ENCODE measurements at regions not wholly inside any gene's neighbourhood (a gene's known extent, or its start where the extent isn't known, plus 50 kb on each side); places are given as distances from the start of the nearest gene placed in this dataset.

- no peak for DNase-seq
- 89 to 92% methylated on average over 5 of the region's 5 CpGs for WGBS, 2 donors
- Histone ChIP-seq H3K36me3 (ENCODE audit: low read depth, missing control alignments) (no peaks in the 10 kb centered on the region), H3K9me3 (no peaks in the 10 kb centered on the region), H3K27me3 (no peaks in the 10 kb centered on the region), H3K27ac (no peak overlapping the region), H3K4me3 (no peak overlapping the region), H3K4me1 (no peaks in the 10 kb centered on the region)
- TF ChIP-seq POLR2A (IDR thresholded peaks at IDR 0.05): no peak
- intact Hi-C loops (cut with DNase I; ENCODE audit: low total_unique reads): no loop called here
Observed at GRCh38 chr2:5094192-5094591, 598.0 kb upstream of the SOX11 start.

DNA sequence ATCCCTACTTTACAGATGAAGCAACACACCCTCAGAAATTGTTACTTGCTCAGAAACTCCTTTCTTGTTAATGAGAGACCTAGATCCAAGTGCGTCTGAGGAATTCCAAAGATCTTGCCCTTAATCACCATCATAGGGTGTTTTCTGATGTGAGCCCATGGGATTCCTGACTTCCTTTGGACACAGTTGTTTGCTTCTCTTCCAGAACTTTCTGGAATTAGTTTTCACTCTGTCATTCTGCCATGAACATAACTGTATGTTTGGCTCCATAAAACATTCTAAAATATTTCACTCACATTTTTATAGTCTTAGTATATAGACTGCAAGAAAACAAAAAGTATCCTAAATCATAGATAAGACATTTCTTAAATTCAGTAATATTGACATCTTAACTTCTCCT lies 593.9 kb upstream of the SOX11 start:
- Histone ChIP-seq H3K4me3 (no peak overlapping the region), H3K4me1 (no peaks in the 10 kb centered on the region), H3K9me3 (no peaks in the 10 kb centered on the region), H3K27me3 (no peaks in the 10 kb centered on the region), H3K27ac (no peak overlapping the region), H3K36me3 (ENCODE audit: low read depth, missing control alignments) (no peaks in the 10 kb centered on the region)
- intact Hi-C loops (cut with DNase I; ENCODE audit: low total_unique reads): no loop called here
- WGBS, 2 donors: 75 to 85% methylated on average over 1 of the region's 1 CpG
- DNase-seq: no peak
- TF ChIP-seq POLR2A (IDR thresholded peaks at IDR 0.05): no peak
- TF ChIP-seq, protein P1, sequence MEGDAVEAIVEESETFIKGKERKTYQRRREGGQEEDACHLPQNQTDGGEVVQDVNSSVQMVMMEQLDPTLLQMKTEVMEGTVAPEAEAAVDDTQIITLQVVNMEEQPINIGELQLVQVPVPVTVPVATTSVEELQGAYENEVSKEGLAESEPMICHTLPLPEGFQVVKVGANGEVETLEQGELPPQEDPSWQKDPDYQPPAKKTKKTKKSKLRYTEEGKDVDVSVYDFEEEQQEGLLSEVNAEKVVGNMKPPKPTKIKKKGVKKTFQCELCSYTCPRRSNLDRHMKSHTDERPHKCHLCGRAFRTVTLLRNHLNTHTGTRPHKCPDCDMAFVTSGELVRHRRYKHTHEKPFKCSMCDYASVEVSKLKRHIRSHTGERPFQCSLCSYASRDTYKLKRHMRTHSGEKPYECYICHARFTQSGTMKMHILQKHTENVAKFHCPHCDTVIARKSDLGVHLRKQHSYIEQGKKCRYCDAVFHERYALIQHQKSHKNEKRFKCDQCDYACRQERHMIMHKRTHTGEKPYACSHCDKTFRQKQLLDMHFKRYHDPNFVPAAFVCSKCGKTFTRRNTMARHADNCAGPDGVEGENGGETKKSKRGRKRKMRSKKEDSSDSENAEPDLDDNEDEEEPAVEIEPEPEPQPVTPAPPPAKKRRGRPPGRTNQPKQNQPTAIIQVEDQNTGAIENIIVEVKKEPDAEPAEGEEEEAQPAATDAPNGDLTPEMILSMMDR (IDR thresholded peaks at IDR 0.05): no peak

- H3K4me3 ChIP-seq: no peak overlapping the region
- no peaks in the 10 kb centered on the region for H3K27me3 ChIP-seq
- H3K4me1 ChIP-seq: no peaks in the 10 kb centered on the region
- 94% methylated on average over 2 of the region's 2 CpGs for WGBS, 2 donors
- TF ChIP-seq, protein P1 (IDR thresholded peaks at IDR 0.05): no peak
- TF ChIP-seq POLR2A (IDR thresholded peaks at IDR 0.05): no peak
- DNase-seq: no peak
- H3K36me3 ChIP-seq (ENCODE audit: low read depth, missing control alignments): no peaks in the 10 kb centered on the region
- H3K27ac ChIP-seq: no peak overlapping the region
- intact Hi-C loops (cut with DNase I; ENCODE audit: low total_unique reads): no loop called here
- H3K9me3 ChIP-seq: no peaks in the 10 kb centered on the region
Observed at GRCh38 chr2:5102823-5103222, 589.4 kb upstream of the SOX11 start.

- no peaks in the 10 kb centered on the region for H3K36me3 ChIP-seq (ENCODE audit: low read depth, missing control alignments)
- intact Hi-C loops (cut with DNase I; ENCODE audit: low total_unique reads): no loop called here
- H3K27ac ChIP-seq: no peak overlapping the region
- H3K9me3 ChIP-seq: no peaks in the 10 kb centered on the region
- no peak for DNase-seq
- no peak overlapping the region for H3K4me3 ChIP-seq
- TF ChIP-seq POLR2A (IDR thresholded peaks at IDR 0.05): no peak
- TF ChIP-seq, protein P1 (IDR thresholded peaks at IDR 0.05): no peak
- H3K4me1 ChIP-seq: no peaks in the 10 kb centered on the region
- H3K27me3 ChIP-seq: no peaks in the 10 kb centered on the region
Observed at GRCh38 chr2:5111581-5111980, 580.6 kb upstream of the SOX11 start.

DNA sequence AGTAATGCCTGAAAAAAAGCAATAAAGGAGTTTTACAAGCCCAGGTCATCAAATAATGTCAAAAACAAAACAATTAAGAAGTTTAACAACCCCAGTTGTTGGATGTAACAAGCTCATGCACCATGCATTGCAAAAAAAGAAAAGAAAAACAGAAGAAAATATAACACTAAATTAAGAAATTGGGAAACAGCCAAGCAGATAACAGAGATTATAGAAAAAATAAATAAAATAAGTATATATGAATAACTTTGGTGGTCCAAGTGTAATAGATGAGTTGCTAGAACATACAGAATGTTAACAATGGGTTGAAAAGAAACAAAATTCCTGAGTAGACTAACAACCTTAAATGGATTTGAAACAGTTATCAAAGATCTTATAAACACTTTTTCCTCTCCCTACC lies 573.1 kb upstream of the SOX11 start:
- no peak for TF ChIP-seq POLR2A (IDR thresholded peaks at IDR 0.05)
- TF ChIP-seq, protein P1 (IDR thresholded peaks at IDR 0.05): no peak
- no peak for DNase-seq
- Histone ChIP-seq H3K36me3 (ENCODE audit: low read depth, missing control alignments) (no peaks in the 10 kb centered on the region), H3K27ac (no peak overlapping the region), H3K4me3 (no peak overlapping the region), H3K9me3 (no peaks in the 10 kb centered on the region), H3K27me3 (no peaks in the 10 kb centered on the region), H3K4me1 (no peaks in the 10 kb centered on the region)
- intact Hi-C loops (cut with DNase I; ENCODE audit: low total_unique reads): no loop called here
